Right lobe of liver (tissue), 4 donors: ENCODE measurements at regions not wholly inside any gene's neighbourhood (a gene's known extent, or its start where the extent isn't known, plus 50 kb on each side); places are given as distances from the start of the nearest gene placed in this dataset.

ENCODE experiments used
- POLR2A ChIP-seq: fragments of 450-650 bp; IDR thresholded peaks from one replicate; pipeline ENCODE4 v1.6.1; 2017; ENCODE audit warnings: antibody characterized with exemption, mild to moderate bottlenecking
- TF ChIP-seq, protein P1 (sequence below), 4 donors: fragments of 200-600 bp in 3 of 4; fragments of 450-650 bp in 1 of 4; IDR thresholded peaks; one replicate each; pipeline versions ENCODE4 v1.5.1 to v1.8.0; 2016 to 2022; ENCODE audit warnings: antibody characterized with exemption in 4 of 4, mild to moderate bottlenecking in 2 of 4
- donor health status: DM: no; HTN: no; CAD: no.
- donor health status: DM: no; HTN: no; CAD: no.
- donor health status: DM: no; HTN: yes; CAD: no.

DNA sequence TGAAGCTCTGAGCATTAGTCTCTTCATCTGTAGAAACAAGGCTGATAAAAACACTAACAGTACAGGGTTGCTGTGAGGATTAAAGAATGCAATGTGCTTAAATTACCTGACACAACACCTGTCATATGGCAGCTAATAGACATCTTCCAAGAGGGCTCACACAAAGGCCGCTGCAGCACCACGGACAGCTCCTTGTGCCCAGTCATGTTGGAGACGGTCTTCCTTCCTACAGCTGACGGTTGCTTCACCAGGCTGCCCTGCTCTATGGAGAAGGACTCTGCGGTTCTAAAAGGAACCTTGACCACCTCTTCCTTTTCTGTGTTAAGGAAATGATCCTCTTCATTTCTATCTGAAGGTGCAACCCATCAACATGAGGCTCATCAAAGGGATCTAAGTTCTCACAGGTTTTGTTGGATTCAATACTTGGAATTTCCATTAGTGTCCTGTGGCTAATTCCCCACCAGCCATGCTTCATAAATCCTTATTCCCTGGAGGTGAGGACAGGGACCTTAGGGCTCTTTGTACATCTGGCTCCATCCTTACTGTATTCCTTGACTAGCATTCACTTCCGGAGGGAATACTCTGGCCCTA lies 138.9 kb upstream of the CES5A start:
- TF ChIP-seq POLR2A, result no peak
- TF ChIP-seq, protein P1, sequence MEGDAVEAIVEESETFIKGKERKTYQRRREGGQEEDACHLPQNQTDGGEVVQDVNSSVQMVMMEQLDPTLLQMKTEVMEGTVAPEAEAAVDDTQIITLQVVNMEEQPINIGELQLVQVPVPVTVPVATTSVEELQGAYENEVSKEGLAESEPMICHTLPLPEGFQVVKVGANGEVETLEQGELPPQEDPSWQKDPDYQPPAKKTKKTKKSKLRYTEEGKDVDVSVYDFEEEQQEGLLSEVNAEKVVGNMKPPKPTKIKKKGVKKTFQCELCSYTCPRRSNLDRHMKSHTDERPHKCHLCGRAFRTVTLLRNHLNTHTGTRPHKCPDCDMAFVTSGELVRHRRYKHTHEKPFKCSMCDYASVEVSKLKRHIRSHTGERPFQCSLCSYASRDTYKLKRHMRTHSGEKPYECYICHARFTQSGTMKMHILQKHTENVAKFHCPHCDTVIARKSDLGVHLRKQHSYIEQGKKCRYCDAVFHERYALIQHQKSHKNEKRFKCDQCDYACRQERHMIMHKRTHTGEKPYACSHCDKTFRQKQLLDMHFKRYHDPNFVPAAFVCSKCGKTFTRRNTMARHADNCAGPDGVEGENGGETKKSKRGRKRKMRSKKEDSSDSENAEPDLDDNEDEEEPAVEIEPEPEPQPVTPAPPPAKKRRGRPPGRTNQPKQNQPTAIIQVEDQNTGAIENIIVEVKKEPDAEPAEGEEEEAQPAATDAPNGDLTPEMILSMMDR (IDR thresholded peaks at IDR 0.05), result no peak
